BJ (cell line): ENCODE measurements at regions not wholly inside any gene's neighbourhood (a gene's known extent, or its start where the extent isn't known, plus 50 kb on each side); places are given as distances from the start of the nearest gene placed in this dataset.

Source experiments
- CTCF ChIA-PET: fragments of 350-600 bp; formaldehyde crosslinking; extraction: SDS; loops from one replicate; lab custom pipeline; 2021; ENCODE audit warnings: antibody characterized with exemption, inconsistent platforms; lab: Yijun Ruan, JAX
- POLR2A ChIA-PET: fragments of 300-600 bp; sonication (Branson Sonifier 250); formaldehyde crosslinking; extraction: SDS; loops from one replicate; lab custom pipeline; 2021; ENCODE audit warnings: antibody characterized with exemption; lab: Charles Lee
- DNase-seq: peaks from one replicate; pipeline ENCODE4 v3.0.0-alpha.2; 2011; ENCODE audit warnings: low read depth
- H3K27me3 ChIP-seq: 2 replicates; pipeline ENCODE4 v1.6.0; 2011; ENCODE audit warnings: low read length; ENCODE audit not compliant: control insufficient read depth, insufficient read depth
- H3K36me3 ChIP-seq: 2 replicates; pipeline ENCODE4 v1.5.1; 2011; ENCODE audit warnings: low read length; ENCODE audit not compliant: control insufficient read depth, insufficient read depth
- H3K4me3 ChIP-seq: 2 replicates; pipeline ENCODE4 v1.5.1; 2011; ENCODE audit warnings: low read depth, mild to moderate bottlenecking, control low read depth, low read length
- TF ChIP-seq, protein P1 (sequence below): IDR thresholded peaks from 2 replicates; pipeline ENCODE4 v1.5.1; 2011; ENCODE audit warnings: low read depth, mild to moderate bottlenecking, control low read depth, inconsistent platforms, low read length, moderate library complexity; ENCODE audit not compliant: insufficient read depth

DNA sequence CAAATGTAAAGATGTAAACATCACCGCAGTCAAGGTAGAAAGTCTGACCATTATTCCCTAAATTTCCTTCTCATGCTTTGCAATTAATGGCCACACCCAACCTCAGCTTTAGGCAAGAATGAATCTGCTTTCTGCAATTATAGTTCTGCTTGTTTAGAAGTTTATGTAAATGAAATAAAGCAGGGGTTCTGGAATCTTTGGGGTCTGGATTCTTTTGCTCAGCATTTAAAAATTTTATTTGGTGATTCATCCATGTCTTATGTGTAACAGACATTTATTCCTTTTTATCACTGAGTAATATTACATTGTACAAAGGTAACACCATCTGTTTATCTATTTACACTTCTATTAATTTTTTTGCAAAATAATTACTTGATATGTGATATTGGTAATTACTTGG lies 613.6 kb downstream of the UTRN start:
- Histone ChIP-seq H3K27me3 (no peaks in the 10 kb centered on the region), H3K4me3 (no peak overlapping the region), H3K36me3 (no peaks in the 10 kb centered on the region)
- TF ChIP-seq, protein P1, sequence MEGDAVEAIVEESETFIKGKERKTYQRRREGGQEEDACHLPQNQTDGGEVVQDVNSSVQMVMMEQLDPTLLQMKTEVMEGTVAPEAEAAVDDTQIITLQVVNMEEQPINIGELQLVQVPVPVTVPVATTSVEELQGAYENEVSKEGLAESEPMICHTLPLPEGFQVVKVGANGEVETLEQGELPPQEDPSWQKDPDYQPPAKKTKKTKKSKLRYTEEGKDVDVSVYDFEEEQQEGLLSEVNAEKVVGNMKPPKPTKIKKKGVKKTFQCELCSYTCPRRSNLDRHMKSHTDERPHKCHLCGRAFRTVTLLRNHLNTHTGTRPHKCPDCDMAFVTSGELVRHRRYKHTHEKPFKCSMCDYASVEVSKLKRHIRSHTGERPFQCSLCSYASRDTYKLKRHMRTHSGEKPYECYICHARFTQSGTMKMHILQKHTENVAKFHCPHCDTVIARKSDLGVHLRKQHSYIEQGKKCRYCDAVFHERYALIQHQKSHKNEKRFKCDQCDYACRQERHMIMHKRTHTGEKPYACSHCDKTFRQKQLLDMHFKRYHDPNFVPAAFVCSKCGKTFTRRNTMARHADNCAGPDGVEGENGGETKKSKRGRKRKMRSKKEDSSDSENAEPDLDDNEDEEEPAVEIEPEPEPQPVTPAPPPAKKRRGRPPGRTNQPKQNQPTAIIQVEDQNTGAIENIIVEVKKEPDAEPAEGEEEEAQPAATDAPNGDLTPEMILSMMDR: no peak
- ChIA-PET POLR2A (interaction anchor here (1.5 kb wide), 1 partner anchor 14 kb away, joined by 12 read pairs; no protein-coding TSS in a partner anchor), CTCF (no interaction called here)
- DNase-seq: no peak

DNA sequence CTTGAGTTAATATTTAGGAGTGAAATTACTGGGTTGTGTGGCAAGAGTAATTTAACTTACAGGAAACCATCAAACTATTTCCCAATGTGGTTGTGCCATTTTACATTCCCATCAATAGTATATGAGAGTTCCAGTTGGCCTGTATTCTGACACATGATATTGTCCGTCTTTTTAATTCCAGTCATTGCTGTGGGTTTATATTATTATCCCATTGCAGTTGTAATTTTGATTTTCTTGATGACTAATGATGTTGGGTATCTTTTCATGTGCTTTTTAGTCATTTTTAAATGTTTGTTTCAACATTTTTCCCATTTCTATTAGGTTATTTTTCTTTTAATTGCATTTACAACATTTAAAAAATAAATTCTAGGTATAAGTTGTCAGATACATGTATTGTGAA lies 614.0 kb downstream of the UTRN start:
- ChIA-PET CTCF (interaction anchor here (0.6 kb wide), 1 partner anchor 149 kb away, joined by 3 read pairs; no protein-coding TSS in a partner anchor), POLR2A (interaction anchor here (1.5 kb wide), 1 partner anchor 14 kb away, joined by 12 read pairs; no protein-coding TSS in a partner anchor)
- TF ChIP-seq, protein P1: no peak
- H3K27me3 ChIP-seq: no peaks in the 10 kb centered on the region
- DNase-seq: peak; percentile 86
- no peak overlapping the region for H3K4me3 ChIP-seq
- H3K36me3 ChIP-seq: no peaks in the 10 kb centered on the region

DNA sequence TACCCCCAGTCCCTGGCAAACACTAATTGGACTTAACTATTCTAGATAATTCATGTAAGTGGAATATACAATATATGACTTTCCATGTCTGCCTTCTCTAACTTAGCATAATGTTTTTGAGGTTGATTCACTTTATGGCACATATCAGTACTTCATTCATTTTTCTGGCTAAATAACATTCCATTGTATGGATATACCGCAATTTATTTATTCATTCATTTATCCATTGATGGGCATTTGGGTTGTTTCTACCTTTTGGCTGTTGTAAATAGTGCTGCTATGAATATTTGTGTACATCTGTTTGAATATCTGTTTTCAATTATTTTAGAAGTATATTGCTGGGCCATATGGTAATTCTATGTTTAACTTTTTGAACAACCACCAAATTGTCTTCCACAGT lies 616.3 kb downstream of the UTRN start:
- ChIA-PET CTCF (interaction anchor here (0.6 kb wide), 1 partner anchor 801 kb away, joined by 3 read pairs; no protein-coding TSS in a partner anchor), POLR2A (no interaction called here)
- H3K27me3 ChIP-seq: no peaks in the 10 kb centered on the region
- DNase-seq: no peak
- TF ChIP-seq, protein P1: no peak
- H3K4me3 ChIP-seq: no peak overlapping the region
- no peaks in the 10 kb centered on the region for H3K36me3 ChIP-seq

DNA sequence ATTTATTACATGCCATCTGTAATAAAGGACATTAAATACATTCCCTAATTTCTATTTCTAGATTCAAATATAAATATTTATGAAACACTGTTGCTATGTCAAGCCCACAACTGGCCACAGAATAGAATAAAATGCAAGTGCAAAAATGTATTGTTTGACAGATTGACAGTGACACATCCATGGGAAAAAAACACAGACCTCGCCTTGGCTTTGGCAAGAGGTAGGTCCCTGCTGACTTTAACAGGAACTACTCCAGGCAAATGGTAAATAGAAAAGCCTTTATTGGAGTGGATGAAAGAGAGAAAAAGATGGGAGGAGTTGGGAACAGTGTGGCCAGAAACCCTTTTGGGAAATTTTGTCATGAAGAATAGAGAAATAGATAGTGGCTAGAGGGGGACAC lies 622.9 kb downstream of the UTRN start:
- Histone ChIP-seq H3K4me3 (no peak overlapping the region), H3K36me3 (no peaks in the 10 kb centered on the region), H3K27me3 (no peaks in the 10 kb centered on the region)
- no peak for DNase-seq
- TF ChIP-seq, protein P1: no peak
- ChIA-PET POLR2A (no interaction called here), CTCF (no interaction called here)

DNA sequence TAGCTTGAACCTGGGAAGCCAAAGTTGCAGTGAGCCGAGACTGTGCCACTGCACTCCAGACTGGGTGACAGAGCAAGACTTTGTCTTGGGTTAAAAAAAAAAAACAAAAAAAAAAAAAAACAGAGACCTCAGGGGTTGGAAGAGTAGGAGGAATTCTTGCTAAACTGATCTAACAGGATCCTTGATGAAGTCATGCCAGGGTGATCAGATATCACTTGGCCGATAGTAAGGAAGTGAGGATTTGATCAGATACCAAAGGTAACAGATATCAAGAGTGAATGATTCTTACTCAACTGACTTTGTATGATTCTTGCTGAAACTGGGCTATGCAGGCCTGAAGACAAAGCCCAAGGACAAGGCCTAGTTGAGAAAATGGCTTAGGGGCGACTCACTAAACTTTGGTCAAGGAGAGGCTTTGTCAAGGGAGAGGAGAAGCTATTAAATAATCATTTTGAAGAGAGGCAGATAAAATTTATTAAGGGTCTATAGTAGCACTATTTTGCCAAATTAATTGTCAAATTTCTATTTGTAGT lies 624.7 kb downstream of the UTRN start:
- Histone ChIP-seq H3K4me3 (no peak overlapping the region), H3K36me3 (no peaks in the 10 kb centered on the region), H3K27me3 (no peaks in the 10 kb centered on the region)
- ChIA-PET POLR2A (no interaction called here), CTCF (no interaction called here)
- no peak for DNase-seq
- TF ChIP-seq, protein P1: no peak
